Gastrocnemius medialis (tissue), 4 donors: ENCODE measurements at regions not wholly inside any gene's neighbourhood (a gene's known extent, or its start where the extent isn't known, plus 50 kb on each side); places are given as distances from the start of the nearest gene placed in this dataset.

Source experiments
- ATAC-seq, 2 donors: fragments of 150-250 bp; one replicate each; pipeline ENCODE4 v1.9.1; 2016
- DNase-seq, 2 donors: peaks; one replicate each; pipeline ENCODE4 v3.0.0-alpha.2; 2019
- H3K27ac ChIP-seq, 4 donors: fragments of 200-600 bp; sonication (generic); 1 replicate in 1 of 4; 2 replicates in 3 of 4; pipeline ENCODE4 v1.5.1; 2016 to 2018; ENCODE audit warnings: mild to moderate bottlenecking in 2 of 4, moderate library complexity in 1 of 4
- H3K27me3 ChIP-seq, 3 donors: fragments of 200-600 bp; sonication (generic) in 2 of 3; 1 replicate in 1 of 3; 2 replicates in 2 of 3; pipeline versions ENCODE4 v1.5.1 to v1.6.0; 2016 to 2019; ENCODE audit warnings: mild to moderate bottlenecking in 1 of 3, moderate library complexity in 1 of 3
- H3K36me3 ChIP-seq, 2 donors: fragments of 200-600 bp; sonication (generic) in 1 of 2; one replicate each; pipeline ENCODE4 v1.5.1; 2017 to 2018
- H3K4me1 ChIP-seq, 2 donors: fragments of 200-600 bp; sonication (generic) in 1 of 2; one replicate each; pipeline ENCODE4 v1.5.1; 2016 to 2017; ENCODE audit warnings: mild to moderate bottlenecking in 2 of 2
- H3K4me3 ChIP-seq, 4 donors: fragments of 200-600 bp; sonication (generic) in 3 of 4; 1 replicate in 1 of 4; 2 replicates in 3 of 4; pipeline ENCODE4 v1.5.1; 2016 to 2019; ENCODE audit warnings: mild to moderate bottlenecking in 2 of 4
- H3K9me3 ChIP-seq, 3 donors: fragments of 200-600 bp; sonication (generic) in 2 of 3; 1 replicate in 1 of 3; 2 replicates in 2 of 3; pipeline ENCODE4 v1.5.1; 2016 to 2019
- POLR2A ChIP-seq, 2 donors: fragments of 450-650 bp; IDR thresholded peaks; one replicate each; pipeline ENCODE4 v1.6.1; 2017; ENCODE audit warnings: antibody characterized with exemption in 2 of 2, mild to moderate bottlenecking in 2 of 2, moderate library complexity in 2 of 2
- in situ Hi-C, 4 donors: fragments of 200-750 bp; cut with MboI; loops; one replicate each; pipeline versions ENCODE4 v1.15.0 to v1.8.0; 2017; ENCODE audit warnings: low sequenced_read_pairs in 4 of 4
- intact Hi-C: fragments of 100-400 bp; cut with DNase I; formaldehyde crosslinking; loops from one replicate; pipeline ENCODE4 v1.15.1; 2023; ENCODE audit warnings: low total_unique reads
- TF ChIP-seq, protein P1 (sequence below), 5 experiments: fragments of 450-650 bp in 3 of 5; fragments of 200-600 bp in 2 of 5; sonication (generic) in 2 of 5; IDR thresholded peaks in 4 of 5; conservative IDR thresholded peaks in 1 of 5; 1 replicate in 4 of 5; 2 replicates in 1 of 5; pipeline ENCODE4 v1.5.1; 2016 to 2019; ENCODE audit warnings: antibody characterized with exemption in 5 of 5, mild to moderate bottlenecking in 3 of 5, moderate library complexity in 3 of 5

DNA sequence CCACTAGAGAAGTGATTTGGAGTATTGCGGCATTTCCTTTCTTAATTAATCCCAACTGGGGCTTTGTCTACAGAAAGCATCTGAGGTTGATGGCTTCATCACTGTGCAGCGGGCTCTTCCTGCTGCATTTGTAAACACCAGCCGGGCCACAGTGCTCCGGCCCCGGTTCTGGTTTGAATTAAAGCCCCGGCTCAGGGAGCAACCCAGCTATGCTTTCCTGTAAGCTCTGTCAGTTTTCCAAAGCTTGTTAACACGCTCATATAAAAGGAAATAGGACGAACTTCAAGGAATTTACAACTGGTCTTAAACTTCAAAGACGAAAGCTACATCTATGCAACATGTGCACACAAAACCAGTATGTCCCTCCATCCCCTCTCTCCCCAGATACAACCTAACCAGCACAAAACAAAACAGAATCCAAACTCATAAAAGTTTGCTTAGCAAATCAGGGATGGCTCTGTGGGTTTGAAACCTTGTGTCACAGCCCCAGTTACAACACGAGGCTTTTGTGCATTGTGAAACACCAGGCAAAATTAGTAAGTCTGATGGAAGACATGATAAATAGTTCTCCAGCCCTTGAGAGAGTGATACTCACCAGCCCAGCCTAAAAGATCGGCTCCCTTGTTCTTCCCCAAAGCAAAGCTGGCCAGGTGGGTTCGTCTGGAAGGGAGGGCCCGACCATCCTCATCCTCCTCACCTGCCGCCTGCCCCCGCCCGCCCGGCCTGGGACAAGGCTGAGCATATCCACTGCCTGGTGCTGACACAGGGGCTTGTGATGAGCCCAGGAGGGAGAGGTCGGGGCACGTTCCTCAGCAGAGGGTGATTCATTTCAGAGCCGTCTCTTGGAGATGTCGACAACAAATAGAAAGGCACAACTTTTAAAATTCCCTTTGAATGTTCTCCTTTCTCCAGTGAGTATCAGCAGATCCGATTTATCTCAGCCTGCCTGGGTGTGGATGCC lies 197.9 kb downstream of the TFAP2C start:
- H3K4me3 ChIP-seq = no peak overlapping the region
- H3K36me3 ChIP-seq = no peaks in the 10 kb centered on the region
- intact Hi-C loops (no loop called here), in situ Hi-C loops (loop anchor here in 1 of 4 donors (25.0 kb wide), 1 partner anchor 90 kb away; no protein-coding TSS in a partner anchor)
- peaks cover 0 to 7% (median 3%) of the 10 kb centered on the region in 3 donors for H3K27me3 ChIP-seq
- H3K9me3 ChIP-seq = no peaks in the 10 kb centered on the region
- DNase-seq = no peak
- ATAC-seq = peak; percentile 46 to 75
- no peaks in the 10 kb centered on the region for H3K4me1 ChIP-seq
- TF ChIP-seq POLR2A (IDR thresholded peaks at IDR 0.05) = no peak
- TF ChIP-seq, protein P1, sequence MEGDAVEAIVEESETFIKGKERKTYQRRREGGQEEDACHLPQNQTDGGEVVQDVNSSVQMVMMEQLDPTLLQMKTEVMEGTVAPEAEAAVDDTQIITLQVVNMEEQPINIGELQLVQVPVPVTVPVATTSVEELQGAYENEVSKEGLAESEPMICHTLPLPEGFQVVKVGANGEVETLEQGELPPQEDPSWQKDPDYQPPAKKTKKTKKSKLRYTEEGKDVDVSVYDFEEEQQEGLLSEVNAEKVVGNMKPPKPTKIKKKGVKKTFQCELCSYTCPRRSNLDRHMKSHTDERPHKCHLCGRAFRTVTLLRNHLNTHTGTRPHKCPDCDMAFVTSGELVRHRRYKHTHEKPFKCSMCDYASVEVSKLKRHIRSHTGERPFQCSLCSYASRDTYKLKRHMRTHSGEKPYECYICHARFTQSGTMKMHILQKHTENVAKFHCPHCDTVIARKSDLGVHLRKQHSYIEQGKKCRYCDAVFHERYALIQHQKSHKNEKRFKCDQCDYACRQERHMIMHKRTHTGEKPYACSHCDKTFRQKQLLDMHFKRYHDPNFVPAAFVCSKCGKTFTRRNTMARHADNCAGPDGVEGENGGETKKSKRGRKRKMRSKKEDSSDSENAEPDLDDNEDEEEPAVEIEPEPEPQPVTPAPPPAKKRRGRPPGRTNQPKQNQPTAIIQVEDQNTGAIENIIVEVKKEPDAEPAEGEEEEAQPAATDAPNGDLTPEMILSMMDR (IDR thresholded peaks at IDR 0.05 in 4 of 5, conservative IDR thresholded peaks at IDR 0.05 in 1 of 5) = no peak
- no peak overlapping the region for H3K27ac ChIP-seq

DNA sequence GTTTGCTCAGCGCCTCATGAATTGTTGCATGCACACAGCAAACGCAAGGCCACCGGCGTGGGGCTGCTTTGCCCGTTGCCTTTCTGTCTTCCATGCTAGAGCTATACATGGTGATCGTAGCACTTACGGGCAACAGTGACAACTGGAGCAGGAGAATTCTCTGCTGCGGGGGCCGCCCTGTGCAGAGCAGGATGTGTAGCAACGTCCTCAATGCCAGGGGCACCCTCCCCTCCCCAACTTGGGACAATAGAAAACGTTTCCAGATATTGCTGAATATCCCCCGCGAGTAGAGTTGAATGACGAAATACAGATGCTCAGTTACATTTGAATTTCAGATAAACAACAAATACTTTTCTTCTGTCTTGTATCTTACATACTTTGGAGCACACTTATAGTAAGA lies 198.7 kb downstream of the TFAP2C start:
- Histone ChIP-seq H3K9me3 (no peaks in the 10 kb centered on the region), H3K27ac (no peak overlapping the region), H3K4me1 (no peaks in the 10 kb centered on the region), H3K36me3 (no peaks in the 10 kb centered on the region), H3K4me3 (no peak overlapping the region), H3K27me3 (peaks cover 0 to 7% (median 3%) of the 10 kb centered on the region in 3 donors)
- in situ Hi-C loops (loop anchor here in 1 of 4 donors (25.0 kb wide), 1 partner anchor 90 kb away; no protein-coding TSS in a partner anchor), intact Hi-C loops (no loop called here)
- ATAC-seq (no peak), DNase-seq (no peak)
- TF ChIP-seq, protein P1 (IDR thresholded peaks at IDR 0.05 in 4 of 5, conservative IDR thresholded peaks at IDR 0.05 in 1 of 5) = no peak

DNA sequence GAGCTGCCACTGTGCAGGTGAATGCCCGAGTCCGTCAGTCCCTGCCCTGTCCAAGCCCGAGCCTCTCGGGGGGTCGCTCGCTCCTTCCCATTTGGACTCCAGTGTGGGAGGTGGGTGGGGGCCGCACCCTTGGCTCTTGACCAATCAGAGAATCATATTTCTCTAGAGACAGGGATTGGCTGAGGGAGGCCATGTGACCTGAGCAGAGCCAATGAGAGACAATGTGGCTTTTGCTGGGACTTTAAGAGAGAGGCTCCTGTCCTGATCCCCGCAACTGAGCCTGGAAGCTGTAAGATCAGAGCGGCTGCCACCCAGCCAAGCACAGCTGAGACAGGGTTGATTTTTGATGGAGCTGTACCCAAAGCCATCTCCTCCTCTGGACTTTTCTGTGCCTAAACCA lies 199.3 kb downstream of the TFAP2C start:
- in situ Hi-C loops = loop anchor here in 1 of 4 donors (25.0 kb wide), 1 partner anchor 91 kb away; no protein-coding TSS in a partner anchor
- H3K27ac ChIP-seq = no peak overlapping the region
- intact Hi-C loops = no loop called here

DNA sequence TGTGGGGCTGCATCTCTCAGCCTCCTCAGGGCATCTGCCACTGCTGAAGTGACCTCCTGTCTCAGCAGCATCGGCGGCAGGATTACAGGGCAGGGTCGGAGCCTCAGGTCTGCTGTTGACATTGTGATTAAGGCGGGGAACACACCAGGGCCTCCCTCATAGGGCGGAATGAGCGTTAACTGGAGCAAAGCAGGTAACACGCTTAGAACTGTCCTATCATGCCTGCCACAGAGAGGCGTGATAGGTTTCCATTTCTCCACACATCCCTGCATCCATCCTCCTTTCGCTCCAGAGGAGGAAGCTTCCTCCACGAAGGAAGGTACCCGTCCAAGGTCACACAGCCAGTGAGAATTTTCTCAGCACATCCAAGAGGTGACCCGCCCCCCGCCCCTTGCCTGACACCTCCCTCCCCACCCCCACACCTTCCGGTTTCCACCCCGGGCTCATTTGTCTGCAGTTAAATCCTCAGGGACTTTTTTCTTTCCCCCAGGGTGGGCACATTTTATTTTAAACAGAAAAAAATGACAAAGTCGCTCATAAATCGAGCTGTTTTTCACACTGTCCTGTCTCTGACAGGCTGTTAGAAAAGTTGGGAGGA lies 200.8 kb downstream of the TFAP2C start:
- DNase-seq = no peak
- H3K9me3 ChIP-seq = no peaks in the 10 kb centered on the region
- intact Hi-C loops = no loop called here
- H3K4me1 ChIP-seq = no peaks in the 10 kb centered on the region
- H3K36me3 ChIP-seq = no peaks in the 10 kb centered on the region
- H3K27ac ChIP-seq = no peak overlapping the region
- H3K27me3 ChIP-seq = peaks cover 0 to 7% (median 3%) of the 10 kb centered on the region in 3 donors
- ATAC-seq = no peak
- no peak overlapping the region for H3K4me3 ChIP-seq
- in situ Hi-C loops = loop anchor here in 1 of 4 donors (25.0 kb wide), 1 partner anchor 93 kb away; no protein-coding TSS in a partner anchor
- TF ChIP-seq, protein P1 (IDR thresholded peaks at IDR 0.05 in 4 of 5, conservative IDR thresholded peaks at IDR 0.05 in 1 of 5) = no peak
- no peak for TF ChIP-seq POLR2A (IDR thresholded peaks at IDR 0.05)

More for the DNA sequence above, 199.3 kb downstream of the TFAP2C start:
- H3K9me3 ChIP-seq = no peaks in the 10 kb centered on the region
- DNase-seq = no peak
- H3K4me1 ChIP-seq = no peaks in the 10 kb centered on the region
- no peak for ATAC-seq
- no peaks in the 10 kb centered on the region for H3K36me3 ChIP-seq
- TF ChIP-seq, protein P1 (IDR thresholded peaks at IDR 0.05 in 4 of 5, conservative IDR thresholded peaks at IDR 0.05 in 1 of 5) = no peak
- TF ChIP-seq POLR2A (IDR thresholded peaks at IDR 0.05) = no peak
- no peak overlapping the region for H3K4me3 ChIP-seq
- peaks cover 0 to 7% (median 3%) of the 10 kb centered on the region in 3 donors for H3K27me3 ChIP-seq
